Germinal center (tissue), 1 donor: ENCODE measurements at regions not wholly inside any gene's neighbourhood (a gene's known extent, or its start where the extent isn't known, plus 50 kb on each side); places are given as distances from the start of the nearest gene placed in this dataset.
A peak's percentile ranks its signal among the peaks of the same experiment; 100 is the strongest.
"Not testable (repeated sequence)": the region's sequence is repeated elsewhere in the genome, so short reads cannot be mapped to it uniquely, and the experiment has no call there.

ENCODE experiments used
- DNase-seq: peaks from one replicate; pipeline ENCODE4 v3.0.0; 2012; ENCODE audit warnings: mixed read lengths, low spot score

GRCh38 chr22:22745225-22746060 is 101.0 kb downstream of the GGTLC2 start:
- DNase-seq: peak; percentile 38

GRCh38 chr22:22746061-22746962 is 101.9 kb downstream of the GGTLC2 start:
- no peak for DNase-seq

GRCh38 chr22:22746963-22747933 is 102.8 kb downstream of the GGTLC2 start:
- DNase-seq: peak; percentile 30

GRCh38 chr22:22748297-22748743 is 103.9 kb downstream of the GGTLC2 start:
- peak; percentile 17 for DNase-seq

GRCh38 chr22:22748756-22749155 is 104.3 kb downstream of the GGTLC2 start:
- DNase-seq: no peak

GRCh38 chr22:22749167-22749758 is 104.8 kb downstream of the GGTLC2 start:
- no peak for DNase-seq

- no peak for DNase-seq
Observed at GRCh38 chr22:22750335-22751042, 106.1 kb downstream of the GGTLC2 start.

GRCh38 chr22:22751043-22751603 is 106.7 kb downstream of the GGTLC2 start:
- no peak for DNase-seq

- DNase-seq: no peak
Observed at GRCh38 chr22:22752199-22752555, 107.8 kb downstream of the GGTLC2 start.

GRCh38 chr22:22752556-22753477 is 108.4 kb downstream of the GGTLC2 start:
- DNase-seq: peak; percentile 65

- peak; percentile 85 for DNase-seq
Observed at GRCh38 chr22:22753526-22754267, 109.3 kb downstream of the GGTLC2 start.

GRCh38 chr22:22754268-22754657 is 109.8 kb downstream of the GGTLC2 start:
- DNase-seq: no peak

GRCh38 chr22:22754961-22755777 is 110.8 kb downstream of the GGTLC2 start:
- no peak for DNase-seq

GRCh38 chr22:22755778-22756100 is 111.3 kb downstream of the GGTLC2 start:
- DNase-seq: no peak

- DNase-seq: no peak
Observed at GRCh38 chr22:22756109-22756508, 111.7 kb downstream of the GGTLC2 start.

- DNase-seq: not testable (repeated sequence)
Observed at GRCh38 chr22:22756551-22757201, 112.3 kb downstream of the GGTLC2 start.

GRCh38 chr22:22758101-22758807 is 113.8 kb downstream of the GGTLC2 start:
- not testable (repeated sequence) for DNase-seq
